Chondrocyte (in vitro differentiated cells): ENCODE measurements at regions not wholly inside any gene's neighbourhood (a gene's known extent, or its start where the extent isn't known, plus 50 kb on each side); places are given as distances from the start of the nearest gene placed in this dataset.

Source experiments
- DNase-seq: peaks from one replicate; pipeline ENCODE4 v3.0.0; 2021; ENCODE audit warnings: mixed read lengths, low spot score
- H3K27ac Mint-ChIP-seq: one replicate; pipeline ENCODE4 v1.8.0; 2021; ENCODE audit warnings: mild to moderate bottlenecking, moderate library complexity, mixed read lengths; ENCODE audit not compliant: unreplicated experiment
- H3K27me3 Mint-ChIP-seq: 2 replicates; pipeline ENCODE4 v1.8.0; 2021; ENCODE audit warnings: low read depth, mixed read lengths
- H3K36me3 Mint-ChIP-seq: 2 replicates; pipeline ENCODE4 v1.8.0; 2021; ENCODE audit warnings: low read depth, mixed read lengths
- H3K4me1 Mint-ChIP-seq: 2 replicates; pipeline ENCODE4 v1.8.0; 2021; ENCODE audit warnings: low read depth, mild to moderate bottlenecking, mixed read lengths
- H3K4me3 Mint-ChIP-seq: one replicate; pipeline ENCODE4 v1.8.0; 2021; ENCODE audit warnings: mild to moderate bottlenecking, moderate library complexity, mixed read lengths; ENCODE audit not compliant: unreplicated experiment
- H3K9me3 Mint-ChIP-seq: 2 replicates; pipeline ENCODE4 v1.8.0; 2021; ENCODE audit warnings: low read depth, mixed read lengths
- TF ChIP-seq, protein P1 (sequence below): fragments of 200-600 bp; sonication (generic); IDR thresholded peaks from 2 replicates; pipeline ENCODE4 v1.5.0; 2021; ENCODE audit warnings: antibody characterized with exemption, mild to moderate bottlenecking, moderate library complexity

DNA sequence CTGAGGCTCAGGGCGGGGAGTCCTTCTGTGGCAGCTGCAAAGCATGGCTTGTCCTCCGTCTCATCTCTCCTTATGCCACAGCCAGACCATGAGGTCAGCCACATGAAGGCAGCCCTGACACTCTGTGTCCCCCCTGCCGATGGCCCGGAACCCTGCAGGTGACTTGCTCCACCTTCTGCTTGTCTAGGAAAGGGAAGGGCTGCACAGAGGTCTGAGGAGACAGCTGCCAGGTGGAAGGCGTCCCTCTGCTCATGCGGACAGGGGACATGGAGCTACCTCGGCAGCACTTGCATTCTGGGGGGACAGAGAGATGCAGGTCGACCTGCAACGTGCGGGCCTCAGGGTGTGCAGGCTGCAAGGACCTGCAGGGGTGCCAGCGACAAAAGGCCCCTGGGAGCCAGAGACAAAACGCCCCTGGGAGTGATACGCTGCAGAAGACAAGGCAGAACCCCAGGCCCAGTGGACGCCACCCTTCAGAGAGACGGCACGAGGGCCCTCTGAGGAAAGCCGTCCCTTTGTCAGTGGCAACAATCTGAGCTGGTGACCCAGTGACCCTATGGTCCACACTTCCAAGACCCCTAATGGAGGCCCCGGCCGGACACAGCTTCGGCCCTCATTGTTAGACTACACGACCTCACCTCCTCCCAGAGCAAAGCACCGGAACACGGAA is 205.2 kb upstream of the PPP2R2D start:
- Mint-ChIP-seq H3K27me3 (no peaks in the 10 kb centered on the region), H3K4me1 (no peaks in the 10 kb centered on the region), H3K36me3 (no peaks in the 10 kb centered on the region), H3K27ac (no peak overlapping the region), H3K9me3 (peaks cover 5% of the 10 kb centered on the region), H3K4me3 (no peak overlapping the region)
- TF ChIP-seq, protein P1, sequence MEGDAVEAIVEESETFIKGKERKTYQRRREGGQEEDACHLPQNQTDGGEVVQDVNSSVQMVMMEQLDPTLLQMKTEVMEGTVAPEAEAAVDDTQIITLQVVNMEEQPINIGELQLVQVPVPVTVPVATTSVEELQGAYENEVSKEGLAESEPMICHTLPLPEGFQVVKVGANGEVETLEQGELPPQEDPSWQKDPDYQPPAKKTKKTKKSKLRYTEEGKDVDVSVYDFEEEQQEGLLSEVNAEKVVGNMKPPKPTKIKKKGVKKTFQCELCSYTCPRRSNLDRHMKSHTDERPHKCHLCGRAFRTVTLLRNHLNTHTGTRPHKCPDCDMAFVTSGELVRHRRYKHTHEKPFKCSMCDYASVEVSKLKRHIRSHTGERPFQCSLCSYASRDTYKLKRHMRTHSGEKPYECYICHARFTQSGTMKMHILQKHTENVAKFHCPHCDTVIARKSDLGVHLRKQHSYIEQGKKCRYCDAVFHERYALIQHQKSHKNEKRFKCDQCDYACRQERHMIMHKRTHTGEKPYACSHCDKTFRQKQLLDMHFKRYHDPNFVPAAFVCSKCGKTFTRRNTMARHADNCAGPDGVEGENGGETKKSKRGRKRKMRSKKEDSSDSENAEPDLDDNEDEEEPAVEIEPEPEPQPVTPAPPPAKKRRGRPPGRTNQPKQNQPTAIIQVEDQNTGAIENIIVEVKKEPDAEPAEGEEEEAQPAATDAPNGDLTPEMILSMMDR, result no peak
- peak; percentile 82 for DNase-seq

DNA sequence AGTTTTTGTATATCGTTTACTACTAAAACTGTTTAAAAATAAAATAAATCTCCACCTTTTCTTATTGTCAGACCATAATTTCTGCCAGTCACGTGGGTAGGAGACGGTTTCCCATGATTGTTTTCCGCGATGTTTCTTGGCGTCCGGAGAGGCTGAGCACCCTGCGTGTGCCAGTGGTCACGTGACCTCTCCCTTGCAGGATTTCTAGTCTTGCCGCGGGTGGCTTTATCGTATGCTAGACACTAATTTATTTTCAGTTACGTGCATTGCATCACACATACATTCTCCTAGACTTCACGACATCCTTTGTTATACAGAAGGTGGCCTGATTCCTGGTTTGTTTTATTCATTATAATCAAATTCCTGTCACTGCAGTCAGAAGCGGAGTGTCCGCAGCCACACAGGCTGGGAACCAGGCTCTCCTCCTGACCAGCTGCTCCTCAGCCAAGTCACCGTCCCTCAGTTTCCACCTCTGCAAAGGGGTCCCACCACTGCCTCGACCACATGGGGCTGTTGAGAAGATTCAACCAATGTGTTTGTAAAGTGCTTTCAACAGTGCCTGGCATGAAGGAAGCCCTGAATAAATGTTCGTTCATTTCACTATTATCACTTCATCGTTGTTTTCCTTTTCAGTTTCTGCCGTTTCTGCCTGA is 203.2 kb upstream of the PPP2R2D start:
- no peak overlapping the region for H3K27ac Mint-ChIP-seq
- H3K9me3 Mint-ChIP-seq, result peaks cover 5% of the 10 kb centered on the region
- no peak overlapping the region for H3K4me3 Mint-ChIP-seq
- H3K27me3 Mint-ChIP-seq, result no peaks in the 10 kb centered on the region
- no peaks in the 10 kb centered on the region for H3K4me1 Mint-ChIP-seq
- peak; percentile 40 for DNase-seq
- TF ChIP-seq, protein P1, result no peak
- H3K36me3 Mint-ChIP-seq, result no peaks in the 10 kb centered on the region

DNA sequence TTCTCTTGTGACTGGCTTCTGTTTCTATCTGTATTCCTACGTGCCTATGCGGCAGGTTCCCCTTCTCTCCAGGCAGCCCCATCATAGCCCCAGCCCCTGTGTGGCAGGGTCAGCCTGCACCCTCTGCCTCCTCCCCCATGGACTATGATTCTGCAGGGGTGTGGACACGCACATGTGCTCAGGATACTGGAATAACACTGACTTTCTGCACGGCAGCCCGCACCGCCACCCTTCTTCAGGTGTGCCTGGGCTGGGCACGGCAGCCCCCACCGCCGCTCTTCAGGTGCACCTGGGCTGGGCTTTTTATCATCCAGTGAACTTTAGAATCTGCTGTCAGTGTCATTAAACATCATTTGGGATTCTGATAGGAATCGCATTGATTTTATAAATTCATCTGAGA is 202.6 kb upstream of the PPP2R2D start:
- peaks cover 5% of the 10 kb centered on the region for H3K9me3 Mint-ChIP-seq
- DNase-seq, result peak; percentile 38
- no peaks in the 10 kb centered on the region for H3K36me3 Mint-ChIP-seq
- no peaks in the 10 kb centered on the region for H3K4me1 Mint-ChIP-seq
- TF ChIP-seq, protein P1, result no peak
- no peak overlapping the region for H3K4me3 Mint-ChIP-seq
- no peak overlapping the region for H3K27ac Mint-ChIP-seq
- H3K27me3 Mint-ChIP-seq, result no peaks in the 10 kb centered on the region

DNA sequence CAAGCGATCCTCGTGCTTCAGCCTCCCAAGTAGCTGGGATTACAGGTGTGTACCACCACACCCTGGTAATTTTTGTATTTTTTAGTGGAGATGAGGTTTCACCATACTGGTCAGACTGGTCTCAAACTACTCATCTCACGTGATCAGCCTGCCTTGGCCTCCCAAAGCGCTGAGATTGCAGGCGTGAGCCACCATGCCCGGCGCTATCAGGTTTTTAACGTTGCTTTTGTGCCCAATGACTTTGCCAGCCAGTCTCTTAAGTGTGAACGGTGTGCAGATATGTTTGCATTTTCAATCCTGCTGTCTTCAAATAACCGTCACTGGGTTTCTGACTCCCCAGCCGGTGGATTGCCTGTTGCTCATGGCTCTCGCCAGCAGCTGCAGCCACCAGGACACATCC is 201.8 kb upstream of the PPP2R2D start:
- peaks cover 5% of the 10 kb centered on the region for H3K9me3 Mint-ChIP-seq
- H3K27ac Mint-ChIP-seq, result no peak overlapping the region
- no peaks in the 10 kb centered on the region for H3K27me3 Mint-ChIP-seq
- TF ChIP-seq, protein P1, result no peak
- no peak for DNase-seq
- H3K4me3 Mint-ChIP-seq, result no peak overlapping the region
- no peaks in the 10 kb centered on the region for H3K36me3 Mint-ChIP-seq
- no peaks in the 10 kb centered on the region for H3K4me1 Mint-ChIP-seq

DNA sequence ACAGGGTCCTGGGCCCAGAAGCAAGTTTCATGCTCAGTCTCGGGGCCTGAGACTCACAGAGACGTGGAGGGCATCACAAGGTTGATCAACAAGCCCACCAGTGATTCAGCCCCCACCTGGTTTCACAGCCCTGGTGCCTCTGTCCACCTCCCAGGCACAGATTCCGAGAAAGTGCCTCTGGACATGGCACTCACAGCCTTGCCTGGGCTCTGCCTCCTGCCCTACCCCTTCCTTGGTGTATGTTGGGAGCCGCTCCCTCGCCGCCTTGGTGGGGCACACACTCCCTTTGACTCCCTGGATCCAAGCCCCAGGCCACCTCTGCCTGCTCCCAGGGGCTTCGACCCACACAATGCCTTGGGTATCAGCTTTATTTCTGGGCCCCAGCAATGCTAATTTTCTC is 200.8 kb upstream of the PPP2R2D start:
- H3K36me3 Mint-ChIP-seq, result no peaks in the 10 kb centered on the region
- peaks cover 9% of the 10 kb centered on the region for H3K9me3 Mint-ChIP-seq
- H3K4me3 Mint-ChIP-seq, result no peak overlapping the region
- TF ChIP-seq, protein P1, result no peak
- H3K4me1 Mint-ChIP-seq, result no peaks in the 10 kb centered on the region
- H3K27ac Mint-ChIP-seq, result no peak overlapping the region
- no peaks in the 10 kb centered on the region for H3K27me3 Mint-ChIP-seq
- peak; percentile 67 for DNase-seq
